22Rv1 (cell line): ENCODE measurements at regions not wholly inside any gene's neighbourhood (a gene's known extent, or its start where the extent isn't known, plus 50 kb on each side); places are given as distances from the start of the nearest gene placed in this dataset.

Experiments used
- H3K27ac ChIP-seq: fragments of 450-650 bp; 2 replicates; pipeline ENCODE4 v1.5.1; 2017
- CTCF ChIP-seq: fragments of 450-650 bp; IDR thresholded peaks from 2 replicates; pipeline ENCODE4 v1.5.1; 2017; ENCODE audit warnings: mild to moderate bottlenecking
- ZFX ChIP-seq: fragments of 450-650 bp; IDR thresholded peaks from 2 replicates; pipeline ENCODE4 v1.6.1; 2017; ENCODE audit warnings: antibody characterized with exemption, borderline replicate concordance

GRCh38 chr20:60725311-60725906, 526.7 kb upstream of the CDH4 start:
- TF ChIP-seq CTCF, result no peak
- no peak for TF ChIP-seq ZFX
- H3K27ac ChIP-seq, result no peak overlapping the region

DNA sequence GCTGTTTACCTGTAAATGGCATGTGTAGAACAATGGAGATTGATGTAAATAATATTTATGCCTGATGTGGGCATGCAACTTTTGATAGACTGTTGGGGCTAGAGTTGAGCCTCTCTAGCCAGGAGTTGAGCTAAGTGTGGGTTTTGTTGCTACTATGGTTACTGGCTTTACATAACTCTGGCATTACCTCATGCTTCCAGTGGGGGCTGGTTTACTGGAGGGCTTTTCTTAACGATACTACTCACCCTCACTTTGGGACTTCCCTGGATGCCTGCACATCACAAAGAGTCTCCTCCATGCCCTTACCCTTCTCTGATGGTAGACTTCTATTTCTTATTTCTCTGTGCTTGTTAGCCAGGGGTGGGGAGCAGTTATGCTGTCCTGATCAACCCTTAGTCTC, 524.6 kb upstream of the CDH4 start:
- TF ChIP-seq ZFX (no peak), CTCF (no peak)
- no peak overlapping the region for H3K27ac ChIP-seq

DNA sequence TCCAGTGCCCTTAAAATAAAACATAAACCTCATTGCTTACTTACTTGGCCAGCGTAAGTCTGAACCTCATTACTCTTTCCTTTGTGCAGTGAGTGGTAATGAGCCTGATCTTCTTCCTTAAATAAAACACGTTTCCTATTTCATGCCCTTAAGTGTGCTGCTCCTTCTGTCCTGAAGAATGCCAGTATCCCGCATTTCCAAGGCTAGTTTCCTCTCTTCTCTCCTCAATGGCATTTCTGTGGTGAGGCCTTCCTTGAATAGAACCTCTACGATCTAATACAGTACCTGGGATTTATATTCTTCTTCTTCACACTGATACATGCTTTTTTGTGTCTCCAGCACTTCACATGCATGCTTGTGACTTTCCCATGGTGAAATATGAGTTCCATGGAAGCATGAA, 523.4 kb upstream of the CDH4 start:
- no peak for TF ChIP-seq ZFX
- TF ChIP-seq CTCF, result no peak

DNA sequence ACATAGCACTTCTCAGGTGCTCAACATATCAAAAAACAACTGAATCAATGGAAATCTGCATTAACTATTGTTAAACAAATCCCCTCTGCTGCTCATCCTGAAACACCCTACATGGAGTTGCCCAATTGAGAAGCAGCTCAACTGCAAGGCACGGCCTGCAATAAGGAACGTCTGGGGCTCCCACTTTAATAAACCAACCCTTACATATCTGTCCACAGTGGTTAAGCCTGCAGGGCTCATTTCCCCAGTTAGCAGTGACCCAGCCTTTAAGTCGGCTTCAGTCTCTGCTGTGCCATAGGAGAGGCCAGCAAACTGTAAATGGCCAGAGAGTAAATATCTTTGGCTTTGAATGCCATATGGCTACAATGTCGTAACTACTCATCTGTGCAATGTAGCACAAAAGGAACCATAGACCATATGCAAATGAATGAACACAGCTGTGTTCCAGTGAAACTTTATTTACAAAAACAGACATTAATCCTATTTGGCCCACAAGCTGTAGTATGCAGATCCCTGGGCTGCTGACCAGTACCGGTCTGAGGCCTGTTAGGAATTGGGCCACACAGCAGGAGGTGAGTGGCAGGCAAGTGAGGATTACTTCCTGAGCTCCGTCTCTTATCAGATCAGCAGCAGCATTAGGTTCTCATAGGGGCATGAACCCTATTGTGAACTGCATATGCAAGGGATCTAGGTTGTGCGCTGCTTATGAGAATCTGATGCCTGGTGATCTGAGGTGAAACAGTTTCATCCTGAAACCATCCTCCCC, 522.7 kb upstream of the CDH4 start:
- H3K27ac ChIP-seq, result no peak overlapping the region
- no peak for TF ChIP-seq ZFX
- TF ChIP-seq CTCF, result no peak

More for the DNA sequence above, 523.4 kb upstream of the CDH4 start:
- no peak overlapping the region for H3K27ac ChIP-seq

DNA sequence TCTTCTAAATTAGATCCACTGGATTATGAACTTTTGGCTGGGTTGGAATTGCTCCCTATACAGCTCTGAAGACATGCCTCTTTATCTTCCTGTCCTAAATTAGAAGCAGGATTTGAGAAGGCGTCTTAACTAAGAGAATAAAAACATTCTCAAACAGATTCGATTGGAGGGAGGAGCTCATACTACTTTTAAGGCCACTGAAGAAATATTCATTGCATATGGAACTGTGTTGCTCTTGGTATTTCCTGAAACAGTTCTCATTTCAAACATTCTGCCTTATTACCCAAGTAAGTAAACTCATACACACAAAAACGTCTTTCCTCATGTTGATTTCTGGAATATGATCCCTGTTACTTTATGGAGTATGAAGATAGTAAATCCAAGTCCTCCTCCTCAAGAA, 519.7 kb upstream of the CDH4 start:
- no peak overlapping the region for H3K27ac ChIP-seq
- TF ChIP-seq ZFX (no peak), CTCF (no peak)

DNA sequence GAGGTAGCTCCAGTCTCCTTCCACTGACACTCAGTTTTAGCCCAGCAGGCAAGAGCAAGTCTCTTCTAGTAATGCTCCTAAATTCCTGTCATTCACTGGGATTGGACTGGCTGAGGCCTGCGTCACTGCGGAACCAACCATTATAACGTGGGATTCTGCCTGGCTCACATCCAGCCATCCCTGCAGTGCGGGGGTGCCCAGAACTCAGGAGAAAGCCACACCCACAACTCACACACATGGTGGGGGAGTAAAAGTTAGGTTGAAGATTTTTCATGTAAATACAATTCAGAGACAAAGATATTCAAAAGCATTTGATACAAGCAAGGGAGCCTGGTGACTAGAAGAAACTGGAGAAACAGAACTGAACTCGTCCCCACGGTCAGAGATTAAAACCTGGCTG, 504.0 kb upstream of the CDH4 start:
- H3K27ac ChIP-seq, result no peak overlapping the region
- no peak for TF ChIP-seq ZFX
- TF ChIP-seq CTCF, result no peak

DNA sequence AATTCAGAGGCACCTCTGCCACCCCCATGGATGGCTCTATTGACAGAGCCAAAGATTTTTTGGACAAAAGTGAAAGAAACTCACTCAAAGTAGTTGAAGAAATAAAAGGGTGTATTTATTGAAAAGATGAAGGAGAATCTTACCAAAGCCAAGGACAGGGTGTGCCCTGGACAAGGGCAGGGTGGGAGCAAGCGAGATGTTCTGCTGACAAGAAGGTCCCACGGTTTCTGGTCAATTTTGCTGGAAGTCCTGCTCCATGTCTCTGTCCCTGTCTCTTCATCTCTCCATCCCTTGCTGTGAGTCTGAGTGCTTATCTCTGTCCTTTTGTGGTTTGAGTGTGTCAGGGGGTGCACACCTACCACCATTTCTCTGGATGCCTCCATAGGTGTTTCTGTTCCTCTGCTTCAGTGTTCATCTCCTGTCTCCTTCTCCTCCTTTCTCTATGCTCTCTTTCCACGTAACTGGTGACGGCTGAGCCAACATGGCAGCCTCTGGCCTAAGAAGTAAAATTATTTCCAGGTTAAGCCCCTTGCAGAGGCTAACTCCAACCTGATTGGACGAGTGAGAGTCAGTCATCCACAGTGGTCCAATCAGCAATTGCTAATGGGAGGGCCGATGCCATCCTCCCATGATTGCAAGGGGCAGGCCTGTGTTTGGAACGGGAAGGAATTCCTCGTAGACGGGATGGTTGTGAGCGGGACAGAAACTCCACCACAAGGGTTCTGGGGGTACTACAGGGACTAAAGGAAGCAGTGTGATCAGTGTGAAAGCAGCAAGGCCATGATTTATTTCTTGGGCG, 502.1 kb upstream of the CDH4 start:
- no peak for TF ChIP-seq CTCF
- TF ChIP-seq ZFX, result no peak
- H3K27ac ChIP-seq, result no peak overlapping the region
